HEK293T (cell line): ENCODE measurements at regions not wholly inside any gene's neighbourhood (a gene's known extent, or its start where the extent isn't known, plus 50 kb on each side); places are given as distances from the start of the nearest gene placed in this dataset.

ENCODE experiments used
- CTCF ChIA-PET: fragments of 350-600 bp; formaldehyde crosslinking; extraction: SDS; loops from one replicate; lab custom pipeline; 2021; ENCODE audit warnings: antibody characterized with exemption, inconsistent platforms; lab: Yijun Ruan, JAX
- POLR2A ChIA-PET: fragments of 350-600 bp; formaldehyde crosslinking; extraction: SDS; loops from one replicate; lab custom pipeline; 2020; ENCODE audit warnings: antibody characterized with exemption, inconsistent platforms; lab: Yijun Ruan, JAX
- DNase-seq: peaks from one replicate; pipeline ENCODE4 v3.0.0; 2012; ENCODE audit warnings: mixed read lengths; ENCODE audit errors: extremely low spot score
- ARNT ChIP-seq: fragments of 450-650 bp; IDR thresholded peaks from 2 replicates; pipeline ENCODE4 v1.6.1; 2017; ENCODE audit warnings: mild to moderate bottlenecking
- BHLHE40 ChIP-seq: fragments of 450-650 bp; IDR thresholded peaks from 2 replicates; pipeline ENCODE4 v1.6.1; 2016; ENCODE audit warnings: mild to moderate bottlenecking, moderate library complexity, borderline replicate concordance
- CTBP1 ChIP-seq: fragments of 450-650 bp; IDR thresholded peaks from 2 replicates; pipeline ENCODE4 v1.6.1; 2016; ENCODE audit warnings: borderline replicate concordance
- ELF4 ChIP-seq: fragments of 450-650 bp; IDR thresholded peaks from 2 replicates; pipeline ENCODE4 v1.6.1; 2017; ENCODE audit warnings: antibody characterized with exemption
- FOXA1 ChIP-seq: fragments of 450-650 bp; IDR thresholded peaks from 2 replicates; pipeline ENCODE4 v1.6.1; 2016; ENCODE audit warnings: mild to moderate bottlenecking
- FOXK2 ChIP-seq: fragments of 450-650 bp; IDR thresholded peaks from 2 replicates; pipeline ENCODE4 v1.6.1; 2016; ENCODE audit warnings: mild to moderate bottlenecking
- FOXM1 ChIP-seq: fragments of 450-650 bp; IDR thresholded peaks from 2 replicates; pipeline ENCODE4 v1.6.1; 2017; ENCODE audit warnings: mild to moderate bottlenecking, borderline replicate concordance
- HDGF ChIP-seq: fragments of 450-650 bp; IDR thresholded peaks from 2 replicates; pipeline ENCODE4 v1.6.1; 2017; ENCODE audit warnings: antibody characterized with exemption, borderline replicate concordance
- L3MBTL2 ChIP-seq: fragments of 450-650 bp; conservative IDR thresholded peaks from 2 replicates; pipeline ENCODE4 v1.6.1; 2016; ENCODE audit warnings: mild to moderate bottlenecking
- LEF1 ChIP-seq: fragments of 450-650 bp; IDR thresholded peaks from 2 replicates; pipeline ENCODE4 v1.6.1; 2017; ENCODE audit warnings: mild to moderate bottlenecking, borderline replicate concordance
- NFRKB ChIP-seq: fragments of 450-650 bp; IDR thresholded peaks from 2 replicates; pipeline ENCODE4 v1.6.1; 2016; ENCODE audit warnings: mild to moderate bottlenecking, moderate library complexity
- PKNOX1 ChIP-seq: fragments of 450-650 bp; IDR thresholded peaks from 2 replicates; pipeline ENCODE4 v1.6.1; 2016
- SP1 ChIP-seq: fragments of 450-650 bp; IDR thresholded peaks from 2 replicates; pipeline ENCODE4 v1.6.1; 2017
- SUZ12 ChIP-seq: fragments of 450-650 bp; IDR thresholded peaks from 2 replicates; pipeline ENCODE4 v1.6.1; 2016; ENCODE audit warnings: mild to moderate bottlenecking
- TARDBP ChIP-seq: fragments of 450-650 bp; IDR thresholded peaks from 2 replicates; pipeline ENCODE4 v1.6.1; 2016
- ZNF384 ChIP-seq: fragments of 450-650 bp; IDR thresholded peaks from 2 replicates; pipeline ENCODE4 v1.6.1; 2016

- POLR2A ChIA-PET, result interaction anchor here (0.5 kb wide), 1 partner anchor 92 kb away, joined by 3 read pairs; no protein-coding TSS in a partner anchor
- TF ChIP-seq SUZ12 (no peak), SP1 (no peak), FOXK2 (no peak), ARNT (no peak), ELF4 (no peak), NFRKB (no peak), BHLHE40 (no peak), PKNOX1 (no peak), FOXM1 (no peak), TARDBP (no peak), FOXA1 (no peak), LEF1 (no peak), HDGF (no peak), CTBP1 (no peak), ZNF384 (no peak)
- no peak for DNase-seq
- CTCF ChIA-PET, result no interaction called here
These were observed 89.5 kb upstream of the ARRDC3 start for GRCh38 chr5:91472631-91473030.

GRCh38 chr5:91469517-91470165 is 86.5 kb upstream of the ARRDC3 start:
- ChIA-PET POLR2A (no interaction called here), CTCF (no interaction called here)
- TF ChIP-seq L3MBTL2 (no peak), FOXK2 (no peak), LEF1 (no peak), NFRKB (no peak), ZNF384 (no peak), HDGF (no peak), FOXA1 (no peak), TARDBP (no peak), SUZ12 (no peak), SP1 (no peak), PKNOX1 (no peak), CTBP1 (no peak), BHLHE40 (no peak), FOXM1 (no peak), ELF4 (no peak), ARNT (no peak)
- no peak for DNase-seq

GRCh38 chr5:91468651-91469422 is 85.7 kb upstream of the ARRDC3 start:
- ChIA-PET POLR2A (no interaction called here), CTCF (interaction anchor here (0.7 kb wide), 2 partner anchors 20 to 42 kb away, joined by 3 to 4 read pairs; no protein-coding TSS in a partner anchor)
- DNase-seq, result no peak
- TF ChIP-seq ARNT (no peak), L3MBTL2 (no peak), SUZ12 (no peak)

GRCh38 chr5:91464886-91465646 is 81.9 kb upstream of the ARRDC3 start:
- no peak for TF ChIP-seq FOXK2
- TF ChIP-seq ARNT, result no peak
- no peak for TF ChIP-seq FOXM1
- DNase-seq, result no peak
- CTCF ChIA-PET, result no interaction called here
- POLR2A ChIA-PET, result no interaction called here

GRCh38 chr5:91457681-91458058 is 74.6 kb upstream of the ARRDC3 start:
- DNase-seq, result no peak
- TF ChIP-seq SP1, result no peak
- TF ChIP-seq ZNF384, result no peak
- no peak for TF ChIP-seq FOXK2
- TF ChIP-seq PKNOX1, result no peak
- TF ChIP-seq ELF4, result no peak
- TF ChIP-seq TARDBP, result no peak
- TF ChIP-seq SUZ12, result no peak
- no peak for TF ChIP-seq BHLHE40
- no peak for TF ChIP-seq FOXM1
- no peak for TF ChIP-seq LEF1
- ChIA-PET CTCF (no interaction called here), POLR2A (no interaction called here)
